Erythroblast (primary cell): ENCODE measurements at regions not wholly inside any gene's neighbourhood (a gene's known extent, or its start where the extent isn't known, plus 50 kb on each side); places are given as distances from the start of the nearest gene placed in this dataset.

Experiments
- GATA1 ChIP-seq: IDR thresholded peaks from 2 replicates; pipeline ENCODE4 v1.6.1; 2011; ENCODE audit warnings: low read depth, mild to moderate bottlenecking, control low read depth, low read length, moderate library complexity
- POLR2A ChIP-seq: IDR thresholded peaks from 2 replicates; pipeline ENCODE4 v1.6.1; 2011; ENCODE audit warnings: mild to moderate bottlenecking, low read length

DNA sequence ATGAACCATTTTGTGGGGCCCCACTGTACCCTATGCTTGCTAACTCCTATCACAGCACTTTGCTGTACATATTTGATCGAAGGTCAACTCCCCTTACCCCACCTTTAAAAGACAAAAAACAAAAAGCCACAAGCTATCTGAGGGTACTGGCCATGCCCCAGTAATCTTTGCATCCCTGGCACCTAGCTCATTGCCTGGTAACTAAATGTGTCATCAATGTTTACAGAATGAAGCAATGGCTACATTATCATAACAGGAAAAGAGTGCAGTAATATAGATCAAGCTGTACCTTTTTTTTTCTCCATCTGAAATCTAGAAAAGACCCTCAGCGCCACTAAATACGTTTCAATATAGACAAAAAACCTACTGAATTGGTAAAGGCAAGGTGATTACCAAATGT is 188.0 kb downstream of the ELAVL2 start:
- no peak for TF ChIP-seq POLR2A
- no peak for TF ChIP-seq GATA1
